ENCODE measurements at regions not wholly inside any gene's neighbourhood (a gene's known extent, or its start where the extent isn't known, plus 50 kb on each side); places are given as distances from the start of the nearest gene placed in this dataset.

GRCh38 chr17:6257336-6257735 lies 177.6 kb downstream of the AIPL1 start:
- TF ChIP-seq CTCF (conservative IDR thresholded peaks at IDR 0.05; ENCODE audit: low read length) (no peak), EZH2phosphoT487 (IDR thresholded peaks at IDR 0.05; ENCODE audit: borderline replicate concordance, low read depth, low read length) (no peak)

Data from OCI-LY7 (cell line).